ENCODE measurements at regions not wholly inside any gene's neighbourhood (a gene's known extent, or its start where the extent isn't known, plus 50 kb on each side); places are given as distances from the start of the nearest gene placed in this dataset.

GRCh38 chr5:14011089-14012020 lies 66.9 kb upstream of the DNAH5 start:
- peak; percentile 97 for DNase-seq

GRCh38 chr5:14009575-14009974 lies 65.1 kb upstream of the DNAH5 start:
- peak; percentile 82 for DNase-seq

GRCh38 chr5:14008819-14009311 lies 64.4 kb upstream of the DNAH5 start:
- peak; percentile 82 for DNase-seq

- no peak for DNase-seq
Observed at GRCh38 chr5:14006823-14007520, 62.5 kb upstream of the DNAH5 start.

- DNase-seq: no peak
Observed at GRCh38 chr5:14004598-14005394, 60.3 kb upstream of the DNAH5 start.

- no peak for DNase-seq
Observed at GRCh38 chr5:14003936-14004335, 59.4 kb upstream of the DNAH5 start.

GRCh38 chr5:14003513-14003912 lies 59.0 kb upstream of the DNAH5 start:
- no peak for DNase-seq

- no peak for DNase-seq
Observed at GRCh38 chr5:13998254-13998653, 53.8 kb upstream of the DNAH5 start.

GRCh38 chr5:13997514-13997913 lies 53.0 kb upstream of the DNAH5 start:
- no peak for DNase-seq

- DNase-seq: peak; percentile 70
Observed at GRCh38 chr5:13994621-13995253, 50.2 kb upstream of the DNAH5 start.
